ENCODE measurements at regions not wholly inside any gene's neighbourhood (a gene's known extent, or its start where the extent isn't known, plus 50 kb on each side); places are given as distances from the start of the nearest gene placed in this dataset.
A peak's percentile ranks its signal among the peaks of the same experiment; 100 is the strongest.

GRCh38 chr2:120961396-120961795 is 225.7 kb downstream of the GLI2 start:
- DNase-seq = no peak

- no peak for DNase-seq
Measured at GRCh38 chr2:120963997-120964705, 228.5 kb downstream of the GLI2 start.

- DNase-seq = no peak
Measured at GRCh38 chr2:120964819-120965218, 229.2 kb downstream of the GLI2 start.

- DNase-seq = no peak
Measured at GRCh38 chr2:120966510-120967254, 231.0 kb downstream of the GLI2 start.

GRCh38 chr2:120968307-120969015 is 232.8 kb downstream of the GLI2 start:
- DNase-seq = no peak

- DNase-seq = no peak
Measured at GRCh38 chr2:120969613-120970355, 234.1 kb downstream of the GLI2 start.

- DNase-seq = no peak
Measured at GRCh38 chr2:120971866-120972265, 236.2 kb downstream of the GLI2 start.

- no peak for DNase-seq
Measured at GRCh38 chr2:120972286-120972685, 236.6 kb downstream of the GLI2 start.

- no peak for DNase-seq
Measured at GRCh38 chr2:120973196-120973595, 237.5 kb downstream of the GLI2 start.

GRCh38 chr2:120974950-120975349 is 239.3 kb downstream of the GLI2 start:
- no peak for DNase-seq

- no peak for DNase-seq
Measured at GRCh38 chr2:120976501-120977307, 241.0 kb downstream of the GLI2 start.

GRCh38 chr2:120977582-120978358 is 242.1 kb downstream of the GLI2 start:
- no peak for DNase-seq

- no peak for DNase-seq
Measured at GRCh38 chr2:120978359-120979050, 242.8 kb downstream of the GLI2 start.

- DNase-seq = no peak
Measured at GRCh38 chr2:120979398-120979797, 243.7 kb downstream of the GLI2 start.

- no peak for DNase-seq
Measured at GRCh38 chr2:120979921-120980320, 244.3 kb downstream of the GLI2 start.

GRCh38 chr2:120981443-120981842 is 245.8 kb downstream of the GLI2 start:
- no peak for DNase-seq

GRCh38 chr2:120982598-120982997 is 246.9 kb downstream of the GLI2 start:
- no peak for DNase-seq

- DNase-seq = peak; percentile 55
Measured at GRCh38 chr2:120983344-120983743, 247.7 kb downstream of the GLI2 start.

- no peak for DNase-seq
Measured at GRCh38 chr2:120984046-120984445, 248.4 kb downstream of the GLI2 start.

GRCh38 chr2:120984452-120985173 is 248.9 kb downstream of the GLI2 start:
- DNase-seq = no peak
